ENCODE measurements at regions not wholly inside any gene's neighbourhood (a gene's known extent, or its start where the extent isn't known, plus 50 kb on each side); places are given as distances from the start of the nearest gene placed in this dataset.

DNA sequence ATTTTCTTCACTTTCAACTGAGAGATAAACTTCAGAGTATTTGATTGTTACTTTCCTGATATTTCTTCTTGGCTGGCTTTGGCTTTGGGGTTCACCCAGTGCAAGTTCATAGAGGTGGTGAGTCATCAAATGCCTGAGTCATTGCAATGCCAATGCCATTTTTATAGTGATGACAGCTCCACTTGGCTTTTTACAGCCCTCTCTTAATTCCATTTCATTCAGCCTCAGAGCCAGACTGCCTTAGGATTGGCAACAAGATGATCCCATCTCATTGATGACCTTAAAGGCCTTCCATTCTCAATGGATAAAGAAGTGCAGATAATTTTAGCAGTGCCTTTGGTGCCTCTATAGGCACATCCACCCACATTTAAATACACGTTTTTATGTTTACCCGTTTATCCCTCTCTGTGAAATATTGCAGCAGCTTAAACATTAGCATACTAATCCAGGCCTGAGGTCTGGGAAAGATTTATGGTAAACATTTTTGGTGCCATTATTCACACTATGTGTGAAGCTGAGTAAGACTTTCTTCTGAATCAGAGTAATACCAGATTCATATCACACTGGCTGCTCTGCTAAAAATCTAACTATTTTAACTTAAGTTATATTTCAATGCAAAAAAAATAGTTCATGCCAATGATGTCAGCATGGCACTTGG is 88.9 kb upstream of the TYRP1 start:
- no peak for DNase-seq (ENCODE audit: low read depth)
- TF ChIP-seq, protein P1, sequence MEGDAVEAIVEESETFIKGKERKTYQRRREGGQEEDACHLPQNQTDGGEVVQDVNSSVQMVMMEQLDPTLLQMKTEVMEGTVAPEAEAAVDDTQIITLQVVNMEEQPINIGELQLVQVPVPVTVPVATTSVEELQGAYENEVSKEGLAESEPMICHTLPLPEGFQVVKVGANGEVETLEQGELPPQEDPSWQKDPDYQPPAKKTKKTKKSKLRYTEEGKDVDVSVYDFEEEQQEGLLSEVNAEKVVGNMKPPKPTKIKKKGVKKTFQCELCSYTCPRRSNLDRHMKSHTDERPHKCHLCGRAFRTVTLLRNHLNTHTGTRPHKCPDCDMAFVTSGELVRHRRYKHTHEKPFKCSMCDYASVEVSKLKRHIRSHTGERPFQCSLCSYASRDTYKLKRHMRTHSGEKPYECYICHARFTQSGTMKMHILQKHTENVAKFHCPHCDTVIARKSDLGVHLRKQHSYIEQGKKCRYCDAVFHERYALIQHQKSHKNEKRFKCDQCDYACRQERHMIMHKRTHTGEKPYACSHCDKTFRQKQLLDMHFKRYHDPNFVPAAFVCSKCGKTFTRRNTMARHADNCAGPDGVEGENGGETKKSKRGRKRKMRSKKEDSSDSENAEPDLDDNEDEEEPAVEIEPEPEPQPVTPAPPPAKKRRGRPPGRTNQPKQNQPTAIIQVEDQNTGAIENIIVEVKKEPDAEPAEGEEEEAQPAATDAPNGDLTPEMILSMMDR (IDR thresholded peaks at IDR 0.05; ENCODE audit: control insufficient read depth, insufficient read depth, low read depth, low read length, missing control alignments) = no peak
- no peak overlapping the region for H3K4me3 ChIP-seq (ENCODE audit: control insufficient read depth, low read depth, low read length)

DNA sequence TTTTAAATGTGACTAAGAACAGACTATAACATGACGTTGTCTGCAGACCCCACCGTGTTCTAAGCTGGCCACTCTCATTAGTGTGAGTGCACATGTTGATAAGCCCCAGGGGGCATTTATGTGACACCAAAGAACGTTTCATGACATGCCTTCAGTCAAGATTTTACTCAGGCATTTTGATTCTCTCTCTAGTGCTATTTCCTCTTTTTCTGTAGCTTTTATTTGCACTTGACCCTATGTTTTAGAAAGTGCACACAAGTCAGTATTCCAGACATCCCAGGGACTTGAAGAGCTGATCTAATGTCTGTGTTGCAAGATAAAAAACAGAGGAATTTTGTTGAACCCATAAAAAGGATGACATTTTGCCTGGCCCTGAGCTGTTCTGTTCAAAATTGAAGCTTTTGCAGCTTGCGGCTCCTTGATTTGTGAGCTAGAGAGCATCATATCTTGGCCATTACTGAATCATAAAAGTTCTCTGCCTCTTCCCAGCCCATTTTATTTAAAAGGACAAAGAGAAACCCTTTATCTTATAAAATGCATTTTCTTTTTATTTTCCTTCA is 80.9 kb upstream of the TYRP1 start:
- no peak overlapping the region for H3K4me3 ChIP-seq (ENCODE audit: control insufficient read depth, low read depth, low read length)
- TF ChIP-seq, protein P1 (IDR thresholded peaks at IDR 0.05; ENCODE audit: control insufficient read depth, insufficient read depth, low read depth, low read length, missing control alignments) = no peak
- no peak for DNase-seq (ENCODE audit: low read depth)

DNA sequence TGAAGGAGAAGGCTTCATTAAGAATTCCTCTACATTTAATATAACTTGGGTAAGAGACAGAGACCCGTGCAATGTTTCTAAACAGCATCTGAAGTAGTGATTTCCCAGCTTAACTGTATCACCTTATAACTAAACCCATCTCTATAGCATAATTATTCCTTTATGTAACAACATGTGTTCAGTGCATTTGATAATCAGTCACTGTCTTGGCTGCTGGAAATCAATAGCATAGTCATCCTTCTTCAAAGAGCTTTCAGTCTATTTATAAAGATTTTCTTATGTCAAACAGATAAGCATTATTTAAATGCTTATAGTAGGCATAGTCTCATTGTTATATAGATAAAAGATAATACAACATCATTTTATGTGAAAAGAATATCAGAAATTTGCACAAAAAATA is 80.1 kb upstream of the TYRP1 start:
- no peak overlapping the region for H3K4me3 ChIP-seq (ENCODE audit: control insufficient read depth, low read depth, low read length)
- TF ChIP-seq, protein P1 (IDR thresholded peaks at IDR 0.05; ENCODE audit: control insufficient read depth, insufficient read depth, low read depth, low read length, missing control alignments) = no peak
- no peak for DNase-seq (ENCODE audit: low read depth)

DNA sequence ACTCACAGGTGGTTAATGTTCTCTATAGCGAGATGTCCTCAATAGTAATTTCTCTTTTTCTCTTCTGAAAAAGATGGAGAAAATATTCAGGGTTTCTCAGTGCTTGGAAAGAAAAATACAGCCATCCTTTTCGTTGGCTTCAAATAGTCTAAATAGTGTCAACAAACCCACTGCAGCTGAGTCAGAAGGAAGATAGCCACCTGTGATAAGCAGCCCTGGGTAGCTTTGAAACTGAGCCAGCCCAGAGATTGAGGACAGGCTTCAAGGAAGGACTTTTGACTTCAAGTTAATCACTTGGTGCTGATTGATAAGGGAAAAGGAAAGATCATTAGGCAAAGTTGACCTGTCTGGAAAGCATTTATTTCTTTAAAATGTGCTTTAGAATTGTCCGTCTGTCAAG is 78.7 kb upstream of the TYRP1 start:
- TF ChIP-seq, protein P1 (IDR thresholded peaks at IDR 0.05; ENCODE audit: control insufficient read depth, insufficient read depth, low read depth, low read length, missing control alignments) = no peak
- no peak for DNase-seq (ENCODE audit: low read depth)
- no peak overlapping the region for H3K4me3 ChIP-seq (ENCODE audit: control insufficient read depth, low read depth, low read length)

DNA sequence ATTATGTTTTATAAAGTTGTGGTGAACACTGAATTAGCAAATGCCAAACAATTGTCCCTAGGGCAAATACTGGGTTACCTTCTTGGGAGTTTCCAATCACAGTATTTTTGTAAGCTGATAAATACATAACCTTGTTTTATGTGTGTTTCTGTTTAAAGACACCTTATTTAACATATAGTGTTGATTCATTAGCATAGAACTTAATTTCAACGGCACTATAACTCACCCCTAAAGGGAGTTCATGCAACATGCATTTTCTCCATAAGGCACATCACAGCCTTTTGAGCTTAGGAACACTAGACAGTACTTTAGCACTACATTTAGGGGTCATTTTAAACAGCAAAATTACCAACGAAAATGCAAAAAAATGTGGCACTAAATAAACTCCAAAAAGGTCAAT is 74.2 kb upstream of the TYRP1 start:
- no peak overlapping the region for H3K4me3 ChIP-seq (ENCODE audit: control insufficient read depth, low read depth, low read length)
- TF ChIP-seq, protein P1 (IDR thresholded peaks at IDR 0.05; ENCODE audit: control insufficient read depth, insufficient read depth, low read depth, low read length, missing control alignments) = no peak
- DNase-seq (ENCODE audit: low read depth) = no peak

DNA sequence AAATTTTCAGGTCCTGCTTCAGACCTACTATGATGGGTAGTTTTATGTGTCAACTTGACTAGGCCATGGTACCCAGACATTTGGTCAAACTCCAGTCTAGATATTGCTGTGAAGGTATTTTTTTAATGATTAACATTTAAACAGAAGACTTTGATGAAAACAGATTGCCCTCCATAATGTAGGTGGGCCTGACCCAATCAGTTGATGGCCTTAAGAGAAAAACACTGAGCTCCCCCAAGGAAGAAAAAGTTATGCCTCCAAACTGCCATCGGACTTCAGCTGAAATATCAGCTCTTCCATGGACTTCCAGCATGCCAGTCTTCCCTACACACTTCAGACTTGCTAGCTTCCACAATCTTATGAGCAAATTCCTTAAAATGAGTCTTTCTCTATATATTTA is 67.3 kb upstream of the TYRP1 start:
- no peak for DNase-seq (ENCODE audit: low read depth)
- H3K4me3 ChIP-seq (ENCODE audit: control insufficient read depth, low read depth, low read length) = no peak overlapping the region
- TF ChIP-seq, protein P1 (IDR thresholded peaks at IDR 0.05; ENCODE audit: control insufficient read depth, insufficient read depth, low read depth, low read length, missing control alignments) = no peak
